Trophoblast cell (in vitro differentiated cells and primary cell): ENCODE measurements at regions not wholly inside any gene's neighbourhood (a gene's known extent, or its start where the extent isn't known, plus 50 kb on each side); places are given as distances from the start of the nearest gene placed in this dataset.

Experiments
- DNase-seq, 2 donors: peaks; one replicate each; pipeline ENCODE4 v3.0.0-alpha.2; 2016
- H2AFZ ChIP-seq: 2 replicates; pipeline ENCODE4 v1.6.1; 2013; ENCODE audit warnings: low read length, moderate library complexity, mild to moderate bottlenecking; ENCODE audit not compliant: insufficient read depth, poor library complexity
- H2AK5ac ChIP-seq: 2 replicates; pipeline ENCODE4 v1.6.1; 2013; ENCODE audit warnings: mild to moderate bottlenecking, low read length
- H2BK120ac ChIP-seq: 2 replicates; pipeline ENCODE4 v1.6.1; 2013; ENCODE audit warnings: low read length, mild to moderate bottlenecking, moderate library complexity; ENCODE audit not compliant: insufficient read depth, poor library complexity
- H2BK12ac ChIP-seq: 2 replicates; pipeline ENCODE4 v1.6.1; 2013; ENCODE audit warnings: mild to moderate bottlenecking, low read length, moderate library complexity
- H2BK5ac ChIP-seq: 2 replicates; pipeline ENCODE4 v1.6.1; 2013; ENCODE audit warnings: low read length, low read depth, moderate library complexity, mild to moderate bottlenecking; ENCODE audit not compliant: poor library complexity
- H3K14ac ChIP-seq: 2 replicates; pipeline ENCODE4 v1.6.1; 2013; ENCODE audit warnings: mild to moderate bottlenecking, low read length
- H3K18ac ChIP-seq: 2 replicates; pipeline ENCODE4 v1.6.1; 2013; ENCODE audit warnings: mild to moderate bottlenecking, low read length
- H3K23ac ChIP-seq: 2 replicates; pipeline ENCODE4 v1.6.1; 2013; ENCODE audit warnings: low read length
- H3K27ac ChIP-seq: 2 replicates; pipeline ENCODE4 v1.5.1; 2013; ENCODE audit warnings: low read depth, mild to moderate bottlenecking, inconsistent platforms, low read length, moderate library complexity
- H3K27me3 ChIP-seq: 2 replicates; pipeline ENCODE4 v1.6.1; 2013; ENCODE audit warnings: inconsistent platforms, mild to moderate bottlenecking, low read length, moderate library complexity; ENCODE audit not compliant: insufficient read depth
- H3K36me3 ChIP-seq, 2 experiments: 1 replicate in 1 of 2; 2 replicates in 1 of 2; pipeline ENCODE4 v1.6.1; 2013; ENCODE audit warnings: low read length in 2 of 2, mild to moderate bottlenecking in 2 of 2, moderate library complexity in 1 of 2; ENCODE audit not compliant: insufficient read depth in 2 of 2, control insufficient read depth in 1 of 2
- H3K4ac ChIP-seq: 2 replicates; pipeline ENCODE4 v1.6.1; 2013; ENCODE audit warnings: low read depth, mild to moderate bottlenecking, low read length, moderate library complexity
- H3K4me1 ChIP-seq, 2 experiments: 1 replicate in 1 of 2; 2 replicates in 1 of 2; pipeline ENCODE4 v1.6.1; 2013; ENCODE audit warnings: low read length in 2 of 2, mild to moderate bottlenecking in 2 of 2, moderate library complexity in 1 of 2; ENCODE audit not compliant: insufficient read depth in 2 of 2, control insufficient read depth in 1 of 2
- H3K4me2 ChIP-seq: 2 replicates; pipeline ENCODE4 v1.6.1; 2013; ENCODE audit warnings: inconsistent platforms, mild to moderate bottlenecking, low read length, moderate library complexity
- H3K4me3 ChIP-seq: 2 replicates; pipeline ENCODE4 v1.5.1; 2013; ENCODE audit warnings: mild to moderate bottlenecking, low read depth, low read length, inconsistent platforms
- H3K79me1 ChIP-seq: one replicate; pipeline ENCODE4 v1.6.1; 2013; ENCODE audit warnings: low read length
- H3K79me2 ChIP-seq: 2 replicates; pipeline ENCODE4 v1.6.1; 2013; ENCODE audit warnings: low read length, mild to moderate bottlenecking; ENCODE audit not compliant: control insufficient read depth, insufficient read depth, poor library complexity
- H3K9ac ChIP-seq: 2 replicates; pipeline ENCODE4 v1.6.1; 2013; ENCODE audit warnings: mild to moderate bottlenecking, low read length
- H3K9me3 ChIP-seq: 2 replicates; pipeline ENCODE4 v1.6.1; 2013; ENCODE audit warnings: low read depth, mild to moderate bottlenecking, control low read depth, inconsistent platforms, low read length; ENCODE audit not compliant: insufficient read depth
- H4K12ac ChIP-seq: 2 replicates; pipeline ENCODE4 v1.6.1; 2013; ENCODE audit warnings: low read depth, mild to moderate bottlenecking, low read length, moderate library complexity
- H4K8ac ChIP-seq: 2 replicates; pipeline ENCODE4 v1.6.1; 2013; ENCODE audit warnings: low read depth, mild to moderate bottlenecking, low read length, moderate library complexity
- H4K91ac ChIP-seq: one replicate; pipeline ENCODE4 v1.6.1; 2013; ENCODE audit warnings: low read depth, mild to moderate bottlenecking, low read length, moderate library complexity
- WGBS: extraction: QIAGEN DNeasy Blood & Tissue Kit; methylation state at CpG from one replicate; pipeline ENCODE4 v1.1.7; 2013; ENCODE audit warnings: missing lambda C conversion rate; ENCODE audit not compliant: insufficient read length, insufficient coverage; ENCODE audit errors: extremely low coverage; 5-methylcytosine and 5-hydroxymethylcytosine counted together

DNA sequence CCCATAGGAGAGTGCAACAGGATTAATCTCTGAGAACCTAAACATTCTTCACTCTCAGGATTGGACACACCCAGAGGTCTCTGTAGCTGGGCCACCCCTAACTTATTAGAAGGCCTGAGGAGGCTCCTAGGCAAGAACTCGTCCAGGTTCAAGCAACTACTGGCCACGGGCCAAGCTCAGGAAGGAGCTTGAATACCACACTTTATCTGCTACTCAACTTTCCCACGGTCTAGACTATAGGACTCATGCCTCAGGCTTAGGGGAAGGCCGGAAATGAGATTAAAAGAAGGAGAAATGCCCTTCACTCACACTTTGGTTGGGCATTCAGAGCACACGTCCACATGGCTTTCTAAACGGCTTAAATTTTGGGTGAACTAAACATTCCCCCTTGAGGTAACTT is 142.8 kb upstream of the PHYHIPL start:
- Histone ChIP-seq H3K9ac (no peak overlapping the region), H3K27ac (no peak overlapping the region), H3K9me3 (no peaks in the 10 kb centered on the region), H2AK5ac (no peak overlapping the region), H2BK120ac (no peak overlapping the region), H4K91ac (no peak overlapping the region), H3K27me3 (no peaks in the 10 kb centered on the region), H3K23ac (no peak overlapping the region), H3K4ac (no peak overlapping the region), H3K14ac (no peak overlapping the region), H3K18ac (no peak overlapping the region), H2AFZ (no peak overlapping the region), H3K36me3 (no peaks in the 10 kb centered on the region), H4K8ac (no peak overlapping the region), H3K4me3 (no peak overlapping the region), H4K12ac (no peak overlapping the region), H3K79me1 (no peaks in the 10 kb centered on the region), H3K79me2 (no peaks in the 10 kb centered on the region), H3K4me2 (no peak overlapping the region), H3K4me1 (no peaks in the 10 kb centered on the region), H2BK12ac (no peak overlapping the region), H2BK5ac (no peak overlapping the region)
- WGBS, result no CpG with 5 or more reads among the region's 6 CpGs
- DNase-seq, result no peak

DNA sequence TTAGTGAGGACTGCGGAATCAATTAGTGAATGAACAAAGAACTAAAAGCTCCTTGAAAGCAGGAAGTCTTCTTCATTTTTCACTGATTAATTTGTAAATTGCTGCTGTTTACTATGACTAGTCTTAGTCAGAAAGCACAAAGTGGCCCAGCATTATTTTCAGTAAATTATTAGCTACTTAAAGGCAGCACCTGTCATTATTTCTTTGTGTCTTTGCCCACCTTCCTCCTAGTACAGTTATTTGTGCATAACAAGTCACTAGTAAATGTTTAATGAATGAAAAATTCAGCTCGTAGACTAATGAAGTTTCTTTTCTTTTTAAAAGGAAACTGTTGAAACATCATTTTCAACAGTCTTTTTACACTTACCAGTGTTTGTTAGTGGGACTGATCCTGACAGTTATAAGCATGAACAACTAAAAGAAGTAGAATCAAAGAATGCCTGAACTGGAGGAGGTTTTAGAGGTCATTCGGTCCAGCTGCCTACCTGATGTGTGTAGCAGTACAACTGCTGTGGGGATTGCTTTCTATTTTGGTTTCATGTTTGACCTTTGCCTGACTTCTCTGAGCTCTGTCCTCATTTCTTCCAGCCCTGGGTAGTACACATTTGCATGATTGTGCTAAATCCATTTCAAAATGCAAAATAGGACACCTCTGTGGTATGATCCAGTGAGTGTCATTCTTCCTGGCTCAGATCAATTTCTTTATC is 140.0 kb upstream of the PHYHIPL start:
- Histone ChIP-seq H3K79me2 (no peaks in the 10 kb centered on the region), H2BK5ac (no peak overlapping the region), H2AFZ (no peak overlapping the region), H3K23ac (no peak overlapping the region), H3K79me1 (no peaks in the 10 kb centered on the region), H2BK120ac (no peak overlapping the region), H4K8ac (no peak overlapping the region), H3K18ac (no peak overlapping the region), H3K36me3 (no peaks in the 10 kb centered on the region), H3K27ac (no peak overlapping the region), H3K4me2 (no peak overlapping the region), H3K9ac (no peak overlapping the region), H3K14ac (no peak overlapping the region), H3K4me1 (no peaks in the 10 kb centered on the region), H4K91ac (no peak overlapping the region), H3K4ac (no peak overlapping the region), H3K9me3 (no peaks in the 10 kb centered on the region), H3K4me3 (no peak overlapping the region), H2AK5ac (no peak overlapping the region), H4K12ac (no peak overlapping the region), H2BK12ac (no peak overlapping the region), H3K27me3 (no peaks in the 10 kb centered on the region)
- DNase-seq, result no peak
- WGBS, result no CpG with 5 or more reads among the region's 3 CpGs

DNA sequence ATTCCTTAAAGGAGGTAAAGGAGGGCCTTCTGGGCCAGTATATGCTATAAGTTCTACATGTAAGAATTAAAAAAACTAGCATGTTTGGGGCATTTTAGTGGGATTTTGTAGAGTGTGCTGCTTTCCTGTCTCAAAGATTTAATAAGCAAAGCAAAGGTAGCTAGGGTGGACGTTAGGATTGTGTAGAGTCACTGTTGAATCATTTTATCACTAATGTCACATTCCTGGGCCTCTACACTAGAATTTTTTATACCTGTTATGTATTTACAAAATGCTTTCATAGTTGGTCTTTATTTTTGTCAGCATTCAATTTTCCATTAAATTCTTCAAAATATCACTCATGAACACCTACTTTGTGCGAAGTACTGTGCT is 139.4 kb upstream of the PHYHIPL start:
- WGBS, result no CpG with 5 or more reads among the region's 2 CpGs
- no peak for DNase-seq

DNA sequence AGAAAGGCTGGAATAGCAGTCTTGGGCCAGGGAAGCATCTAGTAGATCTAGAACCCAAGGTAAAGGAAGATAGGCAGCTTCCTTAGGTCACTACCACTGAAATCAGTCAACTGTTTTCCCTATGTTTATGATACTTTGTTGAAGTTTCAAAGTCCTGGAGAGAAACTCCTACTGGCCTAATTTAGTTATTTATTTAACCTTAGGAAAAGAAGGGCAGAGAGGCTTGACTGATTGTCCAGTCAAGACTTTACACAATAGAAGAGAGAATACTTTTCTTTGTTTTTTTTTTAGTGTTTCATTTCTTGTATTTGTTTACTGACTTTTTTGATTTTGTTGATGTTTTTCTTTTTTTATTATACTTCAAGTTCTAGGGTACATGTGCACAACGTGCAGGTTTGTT is 138.9 kb upstream of the PHYHIPL start:
- no peak overlapping the region for H2AFZ ChIP-seq

More for the DNA sequence above, 139.4 kb upstream of the PHYHIPL start:
- Histone ChIP-seq H2AK5ac (no peak overlapping the region), H3K4me1 (no peaks in the 10 kb centered on the region), H2BK5ac (no peak overlapping the region), H3K9ac (no peak overlapping the region), H3K9me3 (no peaks in the 10 kb centered on the region), H2AFZ (no peak overlapping the region), H4K91ac (no peak overlapping the region), H3K27ac (no peak overlapping the region), H3K4me2 (no peak overlapping the region), H3K4me3 (no peak overlapping the region), H3K23ac (no peak overlapping the region), H2BK120ac (no peak overlapping the region), H4K12ac (no peak overlapping the region), H3K4ac (no peak overlapping the region), H2BK12ac (no peak overlapping the region), H3K27me3 (no peaks in the 10 kb centered on the region), H3K36me3 (no peaks in the 10 kb centered on the region), H3K79me2 (no peaks in the 10 kb centered on the region), H3K14ac (no peak overlapping the region), H3K18ac (no peak overlapping the region), H3K79me1 (no peaks in the 10 kb centered on the region), H4K8ac (no peak overlapping the region)

More for the DNA sequence above, 138.9 kb upstream of the PHYHIPL start:
- Histone ChIP-seq H3K9me3 (no peaks in the 10 kb centered on the region), H3K4me2 (no peak overlapping the region), H3K79me2 (no peaks in the 10 kb centered on the region), H3K27me3 (no peaks in the 10 kb centered on the region), H3K79me1 (no peaks in the 10 kb centered on the region), H2BK120ac (no peak overlapping the region), H3K9ac (no peak overlapping the region), H4K91ac (no peak overlapping the region), H3K4me1 (no peaks in the 10 kb centered on the region), H4K8ac (no peak overlapping the region), H2AK5ac (no peak overlapping the region), H3K23ac (no peak overlapping the region), H3K27ac (no peak overlapping the region), H3K36me3 (no peaks in the 10 kb centered on the region), H3K4me3 (no peak overlapping the region), H3K14ac (no peak overlapping the region), H3K18ac (no peak overlapping the region), H2BK12ac (no peak overlapping the region), H3K4ac (no peak overlapping the region), H2BK5ac (no peak overlapping the region), H4K12ac (no peak overlapping the region)
- no peak for DNase-seq
- WGBS, result no CpG with 5 or more reads among the region's 1 CpG
